OCI-LY3 (cell line): ENCODE measurements at regions not wholly inside any gene's neighbourhood (a gene's known extent, or its start where the extent isn't known, plus 50 kb on each side); places are given as distances from the start of the nearest gene placed in this dataset.

Source experiments
- CTCF ChIP-seq: fragments of 200-600, 300-600 bp; sonication (generic); IDR thresholded peaks from 2 replicates; pipeline ENCODE4 v1.5.1; 2014; ENCODE audit warnings: antibody characterized with exemption, low read length, low read depth
- EZH2phosphoT487 ChIP-seq: fragments of 200-600 bp; shearing (Covaris generic); IDR thresholded peaks from 2 replicates; pipeline ENCODE4 v1.6.1; 2018; ENCODE audit warnings: antibody characterized with exemption, mixed run types, low read depth

- TF ChIP-seq CTCF: no peak
- no peak for TF ChIP-seq EZH2phosphoT487
Observed at GRCh38 chr10:44591911-44592310, 207.0 kb upstream of the CXCL12 start.
